Fibroblast of lung (primary cell): ENCODE measurements at regions not wholly inside any gene's neighbourhood (a gene's known extent, or its start where the extent isn't known, plus 50 kb on each side); places are given as distances from the start of the nearest gene placed in this dataset.

ENCODE experiments used
- DNase-seq, 2 donors: peaks; one replicate each; pipeline versions ENCODE4 v3.0.0 to v3.0.0-alpha.2; 2010; ENCODE audit warnings: low read depth in 2 of 2
- H2AFZ ChIP-seq: 2 replicates; pipeline ENCODE4 v1.5.1; 2012; ENCODE audit warnings: low read length, control low read depth, inconsistent platforms
- H3K27ac ChIP-seq: 2 replicates; pipeline ENCODE4 v1.5.1; 2011; ENCODE audit warnings: low read length, control low read depth; ENCODE audit not compliant: insufficient read depth
- H3K27me3 ChIP-seq: 2 replicates; pipeline ENCODE4 v1.5.1; 2011; ENCODE audit warnings: mild to moderate bottlenecking, low read length; ENCODE audit not compliant: control insufficient read depth, insufficient read depth
- H3K36me3 ChIP-seq: 2 replicates; pipeline ENCODE4 v1.5.1; 2011; ENCODE audit warnings: low read length; ENCODE audit not compliant: control insufficient read depth, insufficient read depth
- H3K4me1 ChIP-seq: 2 replicates; pipeline ENCODE4 v1.5.1; 2011; ENCODE audit warnings: low read length; ENCODE audit not compliant: control insufficient read depth, insufficient read depth; ENCODE audit errors: extremely low read depth
- H3K4me2 ChIP-seq: 2 replicates; pipeline ENCODE4 v1.5.1; 2011; ENCODE audit warnings: low read length, control low read depth; ENCODE audit not compliant: insufficient read depth; ENCODE audit errors: extremely low read depth
- H3K4me3 ChIP-seq, 4 experiments: fragments of 200-600 bp in 1 of 4; sonication (generic) in 1 of 4; replicated peaks in 1 of 4; 2 replicates each; pipeline ENCODE4 v1.5.1; 2011 to 2016; ENCODE audit warnings: low read length in 4 of 4, low read depth in 3 of 4, mild to moderate bottlenecking in 3 of 4, control low read depth in 2 of 4, inconsistent platforms in 1 of 4, mixed read lengths in 1 of 4; ENCODE audit not compliant: insufficient read depth in 1 of 4; ENCODE audit errors: control extremely low read depth in 1 of 4
- H3K79me2 ChIP-seq: 2 replicates; pipeline ENCODE4 v1.5.1; 2012; ENCODE audit warnings: mild to moderate bottlenecking, low read length, inconsistent platforms; ENCODE audit not compliant: control insufficient read depth, insufficient read depth
- H3K9ac ChIP-seq: 2 replicates; pipeline ENCODE4 v1.5.1; 2011; ENCODE audit warnings: mild to moderate bottlenecking, low read length, control low read depth; ENCODE audit not compliant: insufficient read depth
- H3K9me3 ChIP-seq: 2 replicates; pipeline ENCODE4 v1.5.1; 2012; ENCODE audit warnings: low read depth, low read length; ENCODE audit not compliant: control insufficient read depth, insufficient read depth
- H4K20me1 ChIP-seq: 2 replicates; pipeline ENCODE4 v1.5.1; 2011; ENCODE audit warnings: low read length; ENCODE audit not compliant: control insufficient read depth, insufficient read depth; ENCODE audit errors: extremely low read depth
- CTCF ChIP-seq, 2 donors: IDR thresholded peaks in 1 of 2; conservative IDR thresholded peaks in 1 of 2; 1 replicate in 1 of 2; 2 replicates in 1 of 2; pipeline ENCODE4 v1.5.1; 2011 to 2012; ENCODE audit warnings: low read length in 2 of 2, control low read depth in 1 of 2, inconsistent platforms in 1 of 2, low read depth in 1 of 2, mild to moderate bottlenecking in 1 of 2
- EZH2 ChIP-seq: IDR thresholded peaks from 2 replicates; pipeline ENCODE4 v1.5.1; 2012; ENCODE audit warnings: low read length, control low read depth, mild to moderate bottlenecking; ENCODE audit errors: missing control alignments

- no peak for DNase-seq
- no peak overlapping the region for H3K27ac ChIP-seq
- H3K79me2 ChIP-seq: no peaks in the 10 kb centered on the region
- TF ChIP-seq CTCF (conservative IDR thresholded peaks at IDR 0.05 in 1 of 2, IDR thresholded peaks at IDR 0.05 in 1 of 2; ENCODE audit: low read depth in 1 of 2, low read length in 2 of 2): no peak
- TF ChIP-seq EZH2: no peak
- H3K27me3 ChIP-seq: peaks cover 12% of the 10 kb centered on the region
- no peak overlapping the region for H3K4me3 ChIP-seq
- H2AFZ ChIP-seq: no peak overlapping the region
- no peaks in the 10 kb centered on the region for H3K4me1 ChIP-seq
- no peak overlapping the region for H3K9ac ChIP-seq
- no peaks in the 10 kb centered on the region for H3K36me3 ChIP-seq
- H3K4me2 ChIP-seq: no peak overlapping the region
- H4K20me1 ChIP-seq: no peaks in the 10 kb centered on the region
- H3K9me3 ChIP-seq: no peaks in the 10 kb centered on the region
Observed at GRCh38 chr12:4856596-4856995, 53.1 kb upstream of the KCNA1 start.

DNA sequence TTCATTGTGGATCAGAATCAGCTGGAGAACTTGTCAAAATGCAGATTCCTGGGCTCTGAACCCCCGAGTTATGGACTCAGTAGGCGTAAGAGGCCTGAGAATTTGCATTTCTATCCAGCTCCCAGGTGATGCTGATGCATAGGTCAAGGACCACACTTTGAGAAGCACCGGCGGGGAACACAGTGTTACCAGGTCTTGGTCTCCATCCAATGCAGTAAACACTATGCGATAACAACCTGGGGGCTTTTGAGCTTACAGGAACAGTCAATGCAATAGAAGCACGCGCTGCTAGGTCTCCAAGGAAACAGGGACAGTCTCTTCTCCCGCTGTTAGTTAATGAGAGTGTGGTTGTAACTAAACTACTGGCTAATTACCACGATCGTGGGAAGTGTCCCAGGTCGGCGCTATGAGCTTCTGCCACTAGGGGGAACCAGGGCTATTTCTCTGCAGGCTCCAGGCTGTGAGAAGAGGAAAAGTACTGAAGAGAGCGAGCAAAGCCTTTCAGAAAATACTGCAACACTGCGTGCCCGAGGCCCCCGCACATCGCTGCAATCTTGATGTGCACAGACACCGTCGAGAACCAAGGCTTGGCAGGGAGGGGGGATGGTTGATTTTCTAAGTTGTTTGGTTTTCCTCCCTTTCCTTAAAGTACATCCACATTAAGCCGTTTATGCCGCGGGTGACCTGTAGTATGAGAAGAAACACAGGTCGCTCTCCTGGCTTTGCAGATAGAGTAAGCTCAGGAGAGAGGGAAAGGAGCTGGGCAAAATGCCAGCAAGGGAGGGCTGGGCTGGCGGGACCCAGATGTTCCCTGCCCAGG lies 52.0 kb upstream of the KCNA1 start:
- Histone ChIP-seq H3K79me2 (no peaks in the 10 kb centered on the region), H2AFZ (no peak overlapping the region), H4K20me1 (no peaks in the 10 kb centered on the region), H3K4me3 (no peak overlapping the region), H3K9ac (no peak overlapping the region), H3K27ac (no peak overlapping the region), H3K9me3 (no peaks in the 10 kb centered on the region), H3K4me1 (no peaks in the 10 kb centered on the region), H3K4me2 (peak overlapping the region; percentile 63), H3K27me3 (peaks cover 12% of the 10 kb centered on the region), H3K36me3 (no peaks in the 10 kb centered on the region)
- DNase-seq: peak; percentile 57 to 67
- no peak for TF ChIP-seq EZH2
- TF ChIP-seq CTCF (conservative IDR thresholded peaks at IDR 0.05 in 1 of 2, IDR thresholded peaks at IDR 0.05 in 1 of 2; ENCODE audit: low read depth in 1 of 2, low read length in 2 of 2): peak; percentile 95 to 98

GRCh38 chr12:4858386-4858785 lies 51.3 kb upstream of the KCNA1 start:
- no peak for DNase-seq
- Histone ChIP-seq H3K9me3 (no peaks in the 10 kb centered on the region), H4K20me1 (no peaks in the 10 kb centered on the region), H3K79me2 (no peaks in the 10 kb centered on the region), H2AFZ (no peak overlapping the region), H3K27me3 (peaks cover 13% of the 10 kb centered on the region), H3K27ac (no peak overlapping the region), H3K4me1 (no peaks in the 10 kb centered on the region), H3K4me3 (no peak overlapping the region), H3K4me2 (no peak overlapping the region), H3K9ac (no peak overlapping the region), H3K36me3 (no peaks in the 10 kb centered on the region)
- TF ChIP-seq CTCF (conservative IDR thresholded peaks at IDR 0.05 in 1 of 2, IDR thresholded peaks at IDR 0.05 in 1 of 2; ENCODE audit: low read depth in 1 of 2, low read length in 2 of 2) (no peak), EZH2 (no peak)
